RCC 7860 (cell line): ENCODE measurements at regions not wholly inside any gene's neighbourhood (a gene's known extent, or its start where the extent isn't known, plus 50 kb on each side); places are given as distances from the start of the nearest gene placed in this dataset.
"Not testable (repeated sequence)": the region's sequence is repeated elsewhere in the genome, so short reads cannot be mapped to it uniquely, and the experiment has no call there.

Experiments
- DNase-seq: peaks from one replicate; pipeline ENCODE4 v3.0.0-alpha.2; 2015; ENCODE audit warnings: low spot score
- FAIRE-seq: peaks from 2 replicates; lab custom pipeline; 2012; peaks lifted over from hg19 to GRCh38; lab: Jason Lieb, UNC

GRCh38 chr14:46596236-46596635 lies 55.3 kb downstream of the RPL10L start:
- FAIRE-seq = no peak

GRCh38 chr14:46582826-46583225 lies 68.8 kb downstream of the RPL10L start:
- DNase-seq (no peak), FAIRE-seq (no peak)

More at GRCh38 chr14:46596236-46596635, 55.3 kb downstream of the RPL10L start:
- no peak for DNase-seq

- FAIRE-seq = no peak
- DNase-seq = peak; percentile 11
Observed at GRCh38 chr14:46581036-46581671, 70.4 kb downstream of the RPL10L start.

GRCh38 chr14:46574978-46575375 lies 76.6 kb downstream of the RPL10L start:
- FAIRE-seq (no peak), DNase-seq (no peak)

- FAIRE-seq (peak; percentile 20), DNase-seq (peak; percentile 59)
Observed at GRCh38 chr14:46574221-46574977, 77.2 kb downstream of the RPL10L start.

GRCh38 chr14:46573498-46573897 lies 78.1 kb downstream of the RPL10L start:
- DNase-seq (no peak), FAIRE-seq (no peak)

GRCh38 chr14:46571970-46572369 lies 79.6 kb downstream of the RPL10L start:
- DNase-seq (peak; percentile 60), FAIRE-seq (peak; percentile 81)

- not testable (repeated sequence) for DNase-seq, FAIRE-seq
Observed at GRCh38 chr14:46568161-46568560, 83.4 kb downstream of the RPL10L start.

- DNase-seq = no peak
- FAIRE-seq = no peak
Observed at GRCh38 chr14:46550836-46551235, 100.7 kb downstream of the RPL10L start.

GRCh38 chr14:46540986-46541385 lies 110.6 kb downstream of the RPL10L start:
- DNase-seq (no peak), FAIRE-seq (no peak)

- no peak for DNase-seq
- FAIRE-seq = no peak
Observed at GRCh38 chr14:46519121-46519520, 132.5 kb downstream of the RPL10L start.

GRCh38 chr14:46508752-46509151 lies 142.8 kb downstream of the RPL10L start:
- DNase-seq, FAIRE-seq: not testable (repeated sequence)

- no peak for DNase-seq
- no peak for FAIRE-seq
Observed at GRCh38 chr14:46499521-46499920, 152.1 kb downstream of the RPL10L start.

- no peak for DNase-seq
- FAIRE-seq = no peak
Observed at GRCh38 chr14:46496409-46496808, 155.2 kb downstream of the RPL10L start.

GRCh38 chr14:46490238-46490685 lies 161.3 kb downstream of the RPL10L start:
- FAIRE-seq = no peak

GRCh38 chr14:46488374-46488773 lies 163.2 kb downstream of the RPL10L start:
- DNase-seq (no peak), FAIRE-seq (no peak)

More at GRCh38 chr14:46490238-46490685, 161.3 kb downstream of the RPL10L start:
- no peak for DNase-seq

- FAIRE-seq (no peak), DNase-seq (no peak)
Observed at GRCh38 chr14:46487582-46488350, 163.8 kb downstream of the RPL10L start.

- FAIRE-seq (no peak), DNase-seq (no peak)
Observed at GRCh38 chr14:46482200-46482599, 169.4 kb downstream of the RPL10L start.

GRCh38 chr14:46480817-46481216 lies 170.8 kb downstream of the RPL10L start:
- DNase-seq (no peak), FAIRE-seq (no peak)

- FAIRE-seq (no peak), DNase-seq (no peak)
Observed at GRCh38 chr14:46472261-46472660, 179.3 kb downstream of the RPL10L start.

- FAIRE-seq (no peak), DNase-seq (no peak)
Observed at GRCh38 chr14:46464341-46464740, 187.2 kb downstream of the RPL10L start.
